GM23338 (cell line): ENCODE measurements at regions not wholly inside any gene's neighbourhood (a gene's known extent, or its start where the extent isn't known, plus 50 kb on each side); places are given as distances from the start of the nearest gene placed in this dataset.

Experiments
- ATAC-seq: fragments of 200-7000 bp; cut with Tn5 transposase; 3 replicates; pipeline ENCODE4 v1.9.1; 2020
- DNase-seq: peaks from one replicate; pipeline ENCODE4 v3.0.0-alpha.2; 2015; ENCODE audit warnings: low spot score
- H2AFZ ChIP-seq: fragments of 200-600 bp; sonication (generic); 2 replicates; pipeline ENCODE4 v1.8.0; 2016; ENCODE audit warnings: antibody characterized with exemption, mild to moderate bottlenecking, moderate library complexity
- H3F3A ChIP-seq: fragments of 200-600 bp; sonication (generic); replicated peaks from 2 replicates; pipeline ENCODE4 v1.8.0; 2017; ENCODE audit warnings: antibody characterized with exemption, mixed run types, low read depth
- H3K27ac ChIP-seq: fragments of 200-600 bp; sonication (generic); 2 replicates; pipeline ENCODE4 v1.6.1; 2016; ENCODE audit warnings: low read depth
- H3K27me3 ChIP-seq: fragments of 200-600 bp; sonication (generic); 2 replicates; pipeline ENCODE4 v1.8.0; 2016; ENCODE audit warnings: mild to moderate bottlenecking, mixed run types, moderate library complexity; ENCODE audit not compliant: insufficient read depth
- H3K36me3 ChIP-seq: fragments of 200-600 bp; sonication (generic); 2 replicates; pipeline ENCODE4 v1.8.0; 2016; ENCODE audit warnings: mild to moderate bottlenecking; ENCODE audit not compliant: insufficient read depth
- H3K4me1 ChIP-seq: fragments of 200-600 bp; sonication (generic); 2 replicates; pipeline ENCODE4 v1.8.0; 2016; ENCODE audit warnings: mild to moderate bottlenecking, moderate library complexity; ENCODE audit not compliant: insufficient read depth
- H3K4me2 ChIP-seq: fragments of 200-600 bp; sonication (generic); 2 replicates; pipeline ENCODE4 v1.7.1; 2017; ENCODE audit warnings: mixed run types
- H3K4me3 ChIP-seq: fragments of 200-600 bp; sonication (generic); 2 replicates; pipeline ENCODE4 v1.6.1; 2016; ENCODE audit warnings: mixed run types
- H3K79me2 ChIP-seq: fragments of 200-600 bp; sonication (generic); replicated peaks from 2 replicates; pipeline ENCODE4 v1.8.0; 2017; ENCODE audit warnings: mild to moderate bottlenecking; ENCODE audit not compliant: insufficient read depth
- H3K9me2 ChIP-seq: fragments of 200-600 bp; sonication (generic); 2 replicates; pipeline ENCODE4 v1.8.0; 2017; ENCODE audit not compliant: insufficient read depth
- H4K20me1 ChIP-seq: fragments of 200-600 bp; sonication (generic); replicated peaks from 2 replicates; pipeline ENCODE4 v1.8.0; 2017; ENCODE audit warnings: mild to moderate bottlenecking; ENCODE audit not compliant: insufficient read depth
- H3K27ac Mint-ChIP-seq: 2 replicates; pipeline ENCODE4 v1.8.0; 2020; ENCODE audit warnings: inconsistent platforms, mild to moderate bottlenecking, moderate library complexity, mixed read lengths
- H3K27me3 Mint-ChIP-seq: 3 replicates; pipeline ENCODE4 v1.8.0; 2022; ENCODE audit warnings: low read depth, mild to moderate bottlenecking, moderate library complexity, mixed read lengths, inconsistent platforms; ENCODE audit not compliant: insufficient read depth, poor library complexity
- H3K36me3 Mint-ChIP-seq: 3 replicates; pipeline ENCODE4 v1.8.0; 2021; ENCODE audit warnings: low read depth, mild to moderate bottlenecking, inconsistent platforms, moderate library complexity, mixed read lengths
- H3K4me1 Mint-ChIP-seq: 3 replicates; pipeline ENCODE4 v1.8.0; 2020; ENCODE audit warnings: mild to moderate bottlenecking, inconsistent platforms, mixed read lengths
- H3K4me3 Mint-ChIP-seq: 3 replicates; pipeline ENCODE4 v1.8.0; 2021; ENCODE audit warnings: moderate library complexity, mild to moderate bottlenecking, inconsistent platforms, mixed read lengths
- H3K9me3 Mint-ChIP-seq: 3 replicates; pipeline ENCODE4 v1.8.0; 2020; ENCODE audit warnings: moderate library complexity, mild to moderate bottlenecking, inconsistent platforms, mixed read lengths
- CREB1 ChIP-seq: fragments of 250-450 bp; sonication (Bioruptor Pico); IDR thresholded peaks from 2 replicates; pipeline ENCODE4 v1.5.0; 2020; ENCODE audit warnings: low read depth, mild to moderate bottlenecking, moderate library complexity
- CTCF ChIP-seq, 2 experiments: fragments of 200-600 bp in 1 of 2; sonication (generic) in 1 of 2; conservative IDR thresholded peaks; 2 replicates each; pipeline versions ENCODE4 v1.5.1 to v1.6.1; 2016 to 2017; ENCODE audit warnings: antibody characterized with exemption in 2 of 2, low read depth in 2 of 2, mild to moderate bottlenecking in 2 of 2, moderate library complexity in 1 of 2
- ETS1 ChIP-seq: IDR thresholded peaks from 2 replicates; pipeline ENCODE4 v1.6.1; 2016; ENCODE audit warnings: antibody characterized with exemption
- EZH2 ChIP-seq: fragments of 200-600 bp; sonication (generic); IDR thresholded peaks from one replicate; pipeline ENCODE4 v1.8.0; 2017; ENCODE audit warnings: antibody characterized with exemption, mild to moderate bottlenecking, low read depth; ENCODE audit not compliant: unreplicated experiment
- EZH2phosphoT487 ChIP-seq: fragments of 200-600 bp; sonication (generic); IDR thresholded peaks from one replicate; pipeline ENCODE4 v1.8.1; 2018; ENCODE audit warnings: antibody characterized with exemption; ENCODE audit not compliant: unreplicated experiment
- NANOG ChIP-seq: IDR thresholded peaks from 2 replicates; pipeline ENCODE4 v1.6.1; 2016; ENCODE audit warnings: antibody characterized with exemption, borderline replicate concordance
- POLR2AphosphoS5 ChIP-seq: IDR thresholded peaks from 2 replicates; pipeline ENCODE4 v1.6.1; 2016; ENCODE audit warnings: antibody characterized with exemption, low read depth
- REST ChIP-seq: IDR thresholded peaks from one replicate; pipeline ENCODE4 v1.6.1; 2018; ENCODE audit warnings: antibody characterized with exemption; ENCODE audit not compliant: unreplicated experiment
- STAT1 ChIP-seq: IDR thresholded peaks from one replicate; pipeline ENCODE4 v1.6.1; 2016; ENCODE audit warnings: antibody characterized with exemption; ENCODE audit not compliant: unreplicated experiment
- ZNF114 ChIP-seq: fragments of 250-450 bp; sonication (Bioruptor Pico); IDR thresholded peaks from 2 replicates; pipeline ENCODE4 v1.5.0; 2020; ENCODE audit warnings: mild to moderate bottlenecking, moderate library complexity
- ZNF331 ChIP-seq: fragments of 250-450 bp; sonication (Bioruptor Pico); IDR thresholded peaks from 2 replicates; pipeline ENCODE4 v1.5.0; 2020; ENCODE audit warnings: low read depth, mild to moderate bottlenecking, moderate library complexity

- TF ChIP-seq ETS1 (no peak), EZH2 (no peak), ZNF331 (no peak), STAT1 (no peak), POLR2AphosphoS5 (no peak), ZNF114 (CRISPR knock-in tag) (no peak), CTCF (conservative IDR thresholded peaks at IDR 0.05; ENCODE audit: low read depth in 2 of 2) (no peak), CREB1 (no peak), NANOG (no peak)
These were observed 269.1 kb downstream of the MED10 start (continued) for GRCh38 chr5:6108981-6109825.

GRCh38 chr5:6108540-6108848 is 269.9 kb downstream of the MED10 start:
- Histone ChIP-seq H3K79me2 (no peaks in the 10 kb centered on the region), H3K27me3 (no peaks in the 10 kb centered on the region), H3K4me3 (no peak overlapping the region), H3K36me3 (no peaks in the 10 kb centered on the region), H3F3A (no peaks in the 10 kb centered on the region), H3K9me2 (0 out of 2 replicates have a peak, but pooled peaks cover 8% of the 10 kb centered on the region), H4K20me1 (no peaks in the 10 kb centered on the region), H3K4me2 (no peak overlapping the region), H2AFZ (no peak overlapping the region), H3K4me1 (no peaks in the 10 kb centered on the region), H3K27ac (no peak overlapping the region)
- Mint-ChIP-seq H3K4me3 (no peak overlapping the region), H3K9me3 (no peaks in the 10 kb centered on the region), H3K4me1 (peaks cover 8% of the 10 kb centered on the region; the same call in 2 of the 3 replicates), H3K27ac (no peak overlapping the region; the same call in 1 of the 2 replicates), H3K36me3 (no peaks in the 10 kb centered on the region), H3K27me3 (peaks cover 6% of the 10 kb centered on the region)
- ATAC-seq = no peak
- DNase-seq = no peak
- TF ChIP-seq STAT1 (no peak), EZH2phosphoT487 (no peak), ETS1 (no peak), EZH2 (no peak), REST (no peak), CTCF (conservative IDR thresholded peaks at IDR 0.05; ENCODE audit: low read depth in 2 of 2) (no peak)
